ENCODE measurements at regions not wholly inside any gene's neighbourhood (a gene's known extent, or its start where the extent isn't known, plus 50 kb on each side); places are given as distances from the start of the nearest gene placed in this dataset.
A peak's percentile ranks its signal among the peaks of the same experiment; 100 is the strongest.

DNA sequence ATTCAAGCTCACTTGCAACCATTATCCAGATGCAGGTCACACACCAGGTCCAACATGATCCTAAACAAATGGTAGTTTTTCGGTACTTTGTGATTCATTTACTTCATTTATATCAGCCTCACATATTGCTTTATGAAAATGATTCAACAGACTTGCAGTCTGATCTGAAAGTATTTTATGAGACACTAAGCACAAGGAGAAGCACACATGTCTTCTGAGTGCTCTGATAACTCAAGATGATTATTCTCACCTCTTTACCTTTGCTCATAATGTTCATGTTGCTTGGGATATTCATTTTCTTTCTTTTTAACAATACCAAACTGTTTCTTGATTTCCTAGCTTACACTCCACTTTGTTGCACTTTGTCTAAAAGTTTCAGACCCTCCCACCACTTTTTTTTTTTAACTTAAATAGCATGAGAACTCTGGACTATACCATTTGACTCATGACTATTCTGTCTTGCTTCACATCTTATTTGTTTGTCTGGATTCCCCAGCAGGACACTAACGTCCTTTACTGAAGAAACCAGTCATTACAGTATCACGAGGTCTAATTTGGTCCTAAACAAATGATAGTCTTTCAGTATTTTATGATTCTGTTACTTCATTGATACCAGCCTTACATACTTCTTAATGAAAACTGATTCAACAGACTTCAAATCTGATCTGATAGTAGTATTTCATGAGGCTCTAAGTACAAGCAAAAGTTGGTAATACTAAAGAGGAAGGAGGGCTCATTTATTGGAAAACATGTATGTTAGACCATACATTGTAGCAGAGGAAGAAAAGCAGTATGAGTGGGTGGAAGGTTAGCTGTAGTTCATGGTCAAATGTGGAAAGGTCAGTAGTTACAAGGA lies 171.8 kb upstream of the AHR start:
- no peak for ATAC-seq
- Histone ChIP-seq H3K4me1 (ENCODE audit: low read depth) (no peaks in the 10 kb centered on the region), H3K4me3 (no peak overlapping the region), H3K9me3 (no peaks in the 10 kb centered on the region), H3K36me3 (ENCODE audit: low read depth) (no peaks in the 10 kb centered on the region)
- intact Hi-C loops (cut with DNase I, micrococcal nuclease): no loop called here
- TF ChIP-seq, protein P1, sequence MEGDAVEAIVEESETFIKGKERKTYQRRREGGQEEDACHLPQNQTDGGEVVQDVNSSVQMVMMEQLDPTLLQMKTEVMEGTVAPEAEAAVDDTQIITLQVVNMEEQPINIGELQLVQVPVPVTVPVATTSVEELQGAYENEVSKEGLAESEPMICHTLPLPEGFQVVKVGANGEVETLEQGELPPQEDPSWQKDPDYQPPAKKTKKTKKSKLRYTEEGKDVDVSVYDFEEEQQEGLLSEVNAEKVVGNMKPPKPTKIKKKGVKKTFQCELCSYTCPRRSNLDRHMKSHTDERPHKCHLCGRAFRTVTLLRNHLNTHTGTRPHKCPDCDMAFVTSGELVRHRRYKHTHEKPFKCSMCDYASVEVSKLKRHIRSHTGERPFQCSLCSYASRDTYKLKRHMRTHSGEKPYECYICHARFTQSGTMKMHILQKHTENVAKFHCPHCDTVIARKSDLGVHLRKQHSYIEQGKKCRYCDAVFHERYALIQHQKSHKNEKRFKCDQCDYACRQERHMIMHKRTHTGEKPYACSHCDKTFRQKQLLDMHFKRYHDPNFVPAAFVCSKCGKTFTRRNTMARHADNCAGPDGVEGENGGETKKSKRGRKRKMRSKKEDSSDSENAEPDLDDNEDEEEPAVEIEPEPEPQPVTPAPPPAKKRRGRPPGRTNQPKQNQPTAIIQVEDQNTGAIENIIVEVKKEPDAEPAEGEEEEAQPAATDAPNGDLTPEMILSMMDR (IDR thresholded peaks at IDR 0.05): no peak
- no peak for DNase-seq

DNA sequence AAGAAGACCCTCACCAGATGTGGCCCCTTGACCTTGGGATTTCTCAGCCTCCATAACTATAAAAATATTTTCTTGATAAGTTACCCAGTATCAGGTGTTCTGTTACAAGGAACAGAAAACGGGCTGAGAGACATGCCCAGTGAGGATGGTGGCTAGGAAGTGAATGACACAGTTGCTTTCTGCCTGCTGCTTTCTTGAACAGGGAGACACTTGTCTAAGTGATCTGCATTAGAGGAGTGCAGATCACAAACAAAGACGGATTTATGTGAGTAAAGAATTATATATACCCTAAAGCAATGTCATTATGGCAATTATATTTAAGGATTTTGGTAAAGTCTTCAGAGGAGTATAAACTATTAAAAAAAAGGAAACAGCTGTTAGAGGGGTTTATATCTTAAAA lies 169.2 kb upstream of the AHR start:
- Histone ChIP-seq H3K9me3 (no peaks in the 10 kb centered on the region), H3K4me1 (ENCODE audit: low read depth) (no peaks in the 10 kb centered on the region), H3K4me3 (no peak overlapping the region), H3K36me3 (ENCODE audit: low read depth) (no peaks in the 10 kb centered on the region)
- intact Hi-C loops (cut with DNase I, micrococcal nuclease): no loop called here
- DNase-seq: no peak
- ATAC-seq: no peak
- TF ChIP-seq, protein P1 (IDR thresholded peaks at IDR 0.05): no peak

DNA sequence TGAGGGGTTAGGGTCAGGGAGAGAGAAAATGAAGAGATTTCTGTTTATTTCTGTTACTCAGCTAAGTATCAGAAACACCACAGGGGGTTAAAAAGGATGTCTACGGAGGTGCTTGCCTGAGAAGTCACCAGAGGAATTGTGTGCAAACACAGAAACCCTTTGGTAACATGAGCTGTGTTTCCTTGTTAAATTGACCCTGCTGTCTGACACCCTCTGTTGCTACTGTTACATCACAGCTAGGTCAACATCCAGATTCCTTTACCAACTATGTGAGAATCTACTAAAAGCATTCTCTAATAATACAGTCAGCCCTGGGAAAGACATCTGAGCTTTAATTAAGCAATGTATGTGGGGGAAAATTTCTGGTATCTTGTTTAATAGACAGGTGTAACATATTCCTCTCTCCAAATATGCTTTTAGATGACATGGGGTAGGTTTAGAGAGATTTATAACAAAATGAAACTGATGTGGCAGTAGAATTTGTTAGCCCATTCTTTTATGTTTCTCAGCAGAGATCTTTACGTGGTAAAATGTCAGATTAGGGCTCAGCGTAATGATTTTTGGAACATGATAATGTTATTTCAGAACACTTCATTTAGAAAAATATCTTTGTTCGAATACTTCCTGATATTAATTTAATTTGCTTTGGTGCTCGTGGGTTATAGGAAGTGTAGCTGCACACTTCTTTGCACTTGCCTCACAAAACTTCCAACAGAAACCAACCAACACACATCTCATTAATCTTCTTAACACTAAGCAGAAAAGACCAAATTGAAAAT lies 168.0 kb upstream of the AHR start:
- Histone ChIP-seq H3K36me3 (ENCODE audit: low read depth) (no peaks in the 10 kb centered on the region), H3K4me3 (no peak overlapping the region), H3K4me1 (ENCODE audit: low read depth) (no peaks in the 10 kb centered on the region), H3K9me3 (no peaks in the 10 kb centered on the region)
- ATAC-seq (peak; percentile 27), DNase-seq (no peak)
- intact Hi-C loops (cut with DNase I, micrococcal nuclease): no loop called here
- TF ChIP-seq, protein P1 (IDR thresholded peaks at IDR 0.05): no peak

DNA sequence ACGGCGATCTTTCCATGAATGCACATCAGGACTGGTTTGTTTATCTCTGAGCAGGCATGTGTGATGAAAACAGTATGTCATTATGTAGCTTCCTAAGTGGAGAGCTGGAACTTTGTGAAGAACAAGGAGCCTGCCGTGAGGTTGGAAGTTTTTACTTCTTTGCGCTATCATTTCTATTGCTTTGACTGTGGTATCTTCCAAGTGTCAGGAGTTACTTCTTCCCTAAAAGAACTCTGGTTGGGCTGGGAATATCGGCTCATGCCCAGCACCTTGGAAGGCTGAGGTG lies 167.4 kb upstream of the AHR start:
- ATAC-seq (no peak), DNase-seq (no peak)
- intact Hi-C loops (cut with DNase I, micrococcal nuclease): no loop called here
- TF ChIP-seq, protein P1 (IDR thresholded peaks at IDR 0.05): no peak
- Histone ChIP-seq H3K9me3 (no peaks in the 10 kb centered on the region), H3K36me3 (ENCODE audit: low read depth) (no peaks in the 10 kb centered on the region), H3K4me3 (no peak overlapping the region), H3K4me1 (ENCODE audit: low read depth) (no peaks in the 10 kb centered on the region)

DNA sequence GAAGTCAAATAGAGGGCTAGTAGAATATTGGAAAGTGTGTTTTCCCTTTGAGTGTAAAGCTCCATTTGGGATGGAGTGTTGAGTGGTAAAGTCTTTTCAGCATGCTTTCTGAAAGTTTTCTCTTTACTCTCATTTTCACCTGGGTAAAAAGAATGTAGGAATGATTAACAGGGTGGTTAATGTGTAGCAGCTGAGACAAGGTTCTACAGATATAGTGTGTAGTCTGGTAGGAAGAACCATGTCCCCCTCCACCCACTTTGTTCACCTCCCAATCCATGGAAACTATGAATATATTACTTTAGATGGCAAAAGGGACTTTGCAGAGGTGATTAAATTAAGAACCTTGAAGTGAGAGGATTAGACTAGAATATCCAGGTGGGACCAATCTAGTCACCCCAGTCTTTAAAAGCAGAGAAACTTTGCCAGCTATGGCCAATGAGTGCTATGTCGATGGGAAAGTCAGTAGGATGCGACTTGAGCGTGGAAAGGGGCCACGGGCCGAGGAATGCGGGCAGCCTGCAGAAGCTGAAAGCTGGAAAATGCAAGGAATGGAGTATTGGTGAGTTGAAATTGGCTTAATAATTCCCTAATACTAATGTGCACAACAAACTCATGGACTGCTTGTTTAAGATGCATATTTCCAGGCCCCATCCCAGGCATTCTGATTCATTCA lies 166.3 kb upstream of the AHR start:
- no peaks in the 10 kb centered on the region for H3K36me3 ChIP-seq (ENCODE audit: low read depth)
- no peak overlapping the region for H3K4me3 ChIP-seq
- TF ChIP-seq, protein P1 (IDR thresholded peaks at IDR 0.05): no peak
- ATAC-seq: no peak
- DNase-seq: no peak
- no peaks in the 10 kb centered on the region for H3K4me1 ChIP-seq (ENCODE audit: low read depth)
- H3K9me3 ChIP-seq: no peaks in the 10 kb centered on the region
- intact Hi-C loops (cut with DNase I, micrococcal nuclease): no loop called here
